ENCODE measurements at regions not wholly inside any gene's neighbourhood (a gene's known extent, or its start where the extent isn't known, plus 50 kb on each side); places are given as distances from the start of the nearest gene placed in this dataset.

- no peaks in the 10 kb centered on the region for H3K27me3 ChIP-seq (ENCODE audit: insufficient read depth, low read length, poor library complexity, severe bottlenecking)
- no peak overlapping the region for H3K4me3 ChIP-seq (ENCODE audit: low read length, poor library complexity, severe bottlenecking)
- H3F3A ChIP-seq (ENCODE audit: low read depth), result no peaks in the 10 kb centered on the region
- no peak overlapping the region for H3K4me2 ChIP-seq (ENCODE audit: low read depth, low read length, poor library complexity, severe bottlenecking)
- H2AFZ ChIP-seq (ENCODE audit: low read length), result no peak overlapping the region
- TF ChIP-seq CTCF (conservative IDR thresholded peaks at IDR 0.05; ENCODE audit: low read length), result no peak
- TF ChIP-seq EZH2phosphoT487 (IDR thresholded peaks at IDR 0.05; ENCODE audit: borderline replicate concordance), result no peak
- H3K4me1 ChIP-seq (ENCODE audit: insufficient read depth, low read length, poor library complexity, severe bottlenecking), result no peaks in the 10 kb centered on the region
- H3K36me3 ChIP-seq (ENCODE audit: insufficient read depth, low read length), result no peaks in the 10 kb centered on the region
- no peaks in the 10 kb centered on the region for H4K20me1 ChIP-seq (ENCODE audit: insufficient read depth, low read length, poor library complexity, severe bottlenecking)
- no peaks in the 10 kb centered on the region for H3K9me2 ChIP-seq (replicated peaks; ENCODE audit: low read depth, low read length)
- H3K9me3 ChIP-seq (ENCODE audit: insufficient read depth, low read depth, low read length), result peaks cover 3% of the 10 kb centered on the region
- H3K9ac ChIP-seq (ENCODE audit: low read depth, low read length, poor library complexity, severe bottlenecking), result no peak overlapping the region
- H3K79me2 ChIP-seq (ENCODE audit: insufficient read depth, low read length), result no peaks in the 10 kb centered on the region
These were observed 433.9 kb upstream of the MAF start for GRCh38 chr16:80034469-80034826.

GRCh38 chr16:80033783-80034468, 433.4 kb upstream of the MAF start:
- H3K4me3 ChIP-seq (ENCODE audit: low read length, poor library complexity, severe bottlenecking), result no peak overlapping the region
- no peaks in the 10 kb centered on the region for H3F3A ChIP-seq (ENCODE audit: low read depth)
- no peak overlapping the region for H2AFZ ChIP-seq (ENCODE audit: low read length)
- H3K9me2 ChIP-seq (replicated peaks; ENCODE audit: low read depth, low read length), result no peaks in the 10 kb centered on the region
- peaks cover 3% of the 10 kb centered on the region for H3K9me3 ChIP-seq (ENCODE audit: insufficient read depth, low read depth, low read length)
- H3K4me1 ChIP-seq (ENCODE audit: insufficient read depth, low read length, poor library complexity, severe bottlenecking), result no peaks in the 10 kb centered on the region
- H3K27me3 ChIP-seq (ENCODE audit: insufficient read depth, low read length, poor library complexity, severe bottlenecking), result no peaks in the 10 kb centered on the region
- H3K9ac ChIP-seq (ENCODE audit: low read depth, low read length, poor library complexity, severe bottlenecking), result no peak overlapping the region
- no peaks in the 10 kb centered on the region for H3K36me3 ChIP-seq (ENCODE audit: insufficient read depth, low read length)
- H3K4me2 ChIP-seq (ENCODE audit: low read depth, low read length, poor library complexity, severe bottlenecking), result no peak overlapping the region
- H4K20me1 ChIP-seq (ENCODE audit: insufficient read depth, low read length, poor library complexity, severe bottlenecking), result no peaks in the 10 kb centered on the region
- H3K79me2 ChIP-seq (ENCODE audit: insufficient read depth, low read length), result no peaks in the 10 kb centered on the region
- TF ChIP-seq EZH2phosphoT487 (IDR thresholded peaks at IDR 0.05; ENCODE audit: borderline replicate concordance) (no peak), CTCF (conservative IDR thresholded peaks at IDR 0.05; ENCODE audit: low read length) (no peak)

GRCh38 chr16:80029761-80030481, 429.4 kb upstream of the MAF start:
- Histone ChIP-seq H3K9ac (ENCODE audit: low read depth, low read length, poor library complexity, severe bottlenecking) (no peak overlapping the region), H3F3A (ENCODE audit: low read depth) (no peaks in the 10 kb centered on the region), H3K9me3 (ENCODE audit: insufficient read depth, low read depth, low read length) (peaks cover 3% of the 10 kb centered on the region), H3K27me3 (ENCODE audit: insufficient read depth, low read length, poor library complexity, severe bottlenecking) (no peaks in the 10 kb centered on the region), H3K9me2 (replicated peaks; ENCODE audit: low read depth, low read length) (no peaks in the 10 kb centered on the region), H3K79me2 (ENCODE audit: insufficient read depth, low read length) (no peaks in the 10 kb centered on the region), H2AFZ (ENCODE audit: low read length) (no peak overlapping the region), H3K4me1 (ENCODE audit: insufficient read depth, low read length, poor library complexity, severe bottlenecking) (no peaks in the 10 kb centered on the region), H3K4me3 (ENCODE audit: low read length, poor library complexity, severe bottlenecking) (no peak overlapping the region), H3K4me2 (ENCODE audit: low read depth, low read length, poor library complexity, severe bottlenecking) (no peak overlapping the region), H3K36me3 (ENCODE audit: insufficient read depth, low read length) (no peaks in the 10 kb centered on the region), H4K20me1 (ENCODE audit: insufficient read depth, low read length, poor library complexity, severe bottlenecking) (no peaks in the 10 kb centered on the region)
- TF ChIP-seq EZH2phosphoT487 (IDR thresholded peaks at IDR 0.05; ENCODE audit: borderline replicate concordance) (no peak), CTCF (conservative IDR thresholded peaks at IDR 0.05; ENCODE audit: low read length) (no peak)
